ENCODE measurements at regions not wholly inside any gene's neighbourhood (a gene's known extent, or its start where the extent isn't known, plus 50 kb on each side); places are given as distances from the start of the nearest gene placed in this dataset.

- H3K4me2 ChIP-seq (ENCODE audit: insufficient read depth in 1 of 2, low read depth in 2 of 2, low read length in 2 of 2), result no peak overlapping the region
- H3K4ac ChIP-seq (replicated peaks; ENCODE audit: insufficient read length, low read depth, low read length), result no peak overlapping the region
- no peaks in the 10 kb centered on the region for H4K20me1 ChIP-seq (replicated peaks in 1 of 2; ENCODE audit: control insufficient read depth in 1 of 2, insufficient read depth in 2 of 2, low read length in 2 of 2)
- POLR2A ChIA-PET (ENCODE audit: partially characterized antibody), result no interaction called here
- no peak overlapping the region for H4K8ac ChIP-seq (ENCODE audit: extremely low read depth, insufficient read depth, low read length)
- H3K27ac ChIP-seq (ENCODE audit: low read depth, low read length), result no peak overlapping the region
- H2BK120ac ChIP-seq (replicated peaks; ENCODE audit: low read depth, low read length), result no peak overlapping the region
- DNase-seq (ENCODE audit: low read depth in 1 of 2, low spot score in 2 of 2) (no peak), FAIRE-seq (no peak)
- H3K9me3 ChIP-seq (ENCODE audit: insufficient read depth in 2 of 2, low read depth in 1 of 2, low read length in 1 of 2), result peaks cover 0 to 2% of the 10 kb centered on the region in 2 experiments; a peak in 1 of 4 replicates
- no peaks in the 10 kb centered on the region; a peak in 1 of 7 replicates for H3K27me3 ChIP-seq (replicated peaks in 1 of 4; ENCODE audit: control insufficient read depth in 3 of 4, extremely low read depth in 1 of 4, insufficient read depth in 3 of 4, low read length in 3 of 4)
- H3K23me2 ChIP-seq (ENCODE audit: low read depth, low read length), result no peaks in the 10 kb centered on the region; the same call in 1 of the 2 replicates
- H3K9ac ChIP-seq (replicated peaks in 1 of 4; ENCODE audit: extremely low read depth in 1 of 4, low read depth in 3 of 4, low read length in 3 of 4), result no peak overlapping the region
- H3K36me3 ChIP-seq (ENCODE audit: control insufficient read depth in 2 of 4, insufficient read depth in 4 of 4, low read length in 3 of 4), result no peaks in the 10 kb centered on the region
- WGBS, 2 experiments (ENCODE audit: extremely low coverage in 1 of 2, insufficient coverage in 1 of 2, insufficient read length in 1 of 2, insufficient replicate concordance in 2 of 2, low coverage in 1 of 2, low lambda C conversion rate in 2 of 2, missing lambda C conversion rate in 1 of 2), result 85% methylated on average over 7 of the region's 7 CpGs; no CpG with 5 or more reads in 1 of the 2 experiments
- no peak overlapping the region for H4K91ac ChIP-seq (replicated peaks; ENCODE audit: insufficient read length, low read length)
- H3K23ac ChIP-seq (ENCODE audit: insufficient read length), result no peak overlapping the region
- no peaks in the 10 kb centered on the region for H3K79me1 ChIP-seq (ENCODE audit: low read depth, low read length)
- no peak overlapping the region for H3K4me3 ChIP-seq (ENCODE audit: extremely low read depth in 1 of 4, insufficient read depth in 2 of 4, low read depth in 3 of 4, low read length in 4 of 4)
- H2BK20ac ChIP-seq (ENCODE audit: low read length), result no peak overlapping the region
- no peak overlapping the region for H3K56ac ChIP-seq (replicated peaks; ENCODE audit: insufficient read length, low read depth, low read length)
- no peak overlapping the region for H2BK12ac ChIP-seq (ENCODE audit: low read depth, low read length)
- peaks cover 0 to 3% (median under 1%) of the 10 kb centered on the region in 4 experiments; a peak in 1 of 7 replicates for H3K4me1 ChIP-seq (replicated peaks in 1 of 4; ENCODE audit: control insufficient read depth in 3 of 4, insufficient read depth in 4 of 4, low read length in 3 of 4)
- H2BK15ac ChIP-seq (ENCODE audit: low read length), result no peak overlapping the region
- H2AK5ac ChIP-seq (ENCODE audit: low read depth, low read length), result no peak overlapping the region
- CTCF ChIA-PET (ENCODE audit: partially characterized antibody), result no interaction called here
- H2AFZ ChIP-seq (ENCODE audit: low read length), result no peak overlapping the region
- H4K5ac ChIP-seq (ENCODE audit: insufficient read length, low read depth, low read length), result no peak overlapping the region
- H3K18ac ChIP-seq (ENCODE audit: extremely low read depth, low read length), result no peak overlapping the region
- H2BK5ac ChIP-seq (ENCODE audit: low read depth, low read length), result no peak overlapping the region
- no peak overlapping the region for H3K14ac ChIP-seq (ENCODE audit: insufficient read length)
- no peaks in the 10 kb centered on the region for H3K79me2 ChIP-seq (ENCODE audit: control insufficient read depth in 1 of 2, insufficient read depth in 2 of 2, low read length in 2 of 2)
- no peak for TF ChIP-seq TAF7 (optimal IDR thresholded peaks at IDR 0.05; ENCODE audit: borderline replicate concordance, low read depth, low read length)
- TF ChIP-seq E2F6 (IDR thresholded peaks at IDR 0.05), result no peak
Measured at GRCh38 chr20:40583636-40584035, 105.4 kb downstream of the MAFB start.
